ENCODE measurements at regions not wholly inside any gene's neighbourhood (a gene's known extent, or its start where the extent isn't known, plus 50 kb on each side); places are given as distances from the start of the nearest gene placed in this dataset.

GRCh38 chr15:29380466-29380865 lies 110.8 kb upstream of the NSMCE3 start:
- Mint-ChIP-seq H3K27me3 (peaks cover 8% of the 10 kb centered on the region), H3K36me3 (no peaks in the 10 kb centered on the region), H3K4me1 (ENCODE audit: unreplicated experiment) (peaks cover 12% of the 10 kb centered on the region), H3K4me3 (no peak overlapping the region), H3K27ac (no peak overlapping the region), H3K9me3 (no peaks in the 10 kb centered on the region)
- TF ChIP-seq CTCF (conservative IDR thresholded peaks at IDR 0.05): no peak
- no peak for DNase-seq (ENCODE audit: extremely low spot score, unreplicated experiment)

DNA sequence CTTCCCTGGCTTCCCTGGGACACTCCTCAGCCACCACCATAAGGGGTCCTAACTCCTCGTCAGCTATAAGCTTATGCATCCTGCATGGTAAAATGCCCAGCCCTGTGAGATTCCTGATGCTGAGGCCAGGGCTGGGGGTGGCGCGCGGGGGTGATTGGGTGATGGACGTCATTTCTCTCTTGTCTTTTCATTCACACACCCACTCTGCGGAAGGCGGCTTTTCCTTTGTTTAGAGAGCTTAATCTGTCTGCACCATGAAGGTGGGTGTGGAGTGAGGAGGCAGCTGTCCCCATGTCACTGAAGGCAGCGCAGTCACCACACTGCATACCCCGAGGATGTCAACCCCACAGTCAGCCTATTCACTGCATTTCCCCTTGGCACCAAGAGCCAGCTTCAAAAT lies 110.0 kb upstream of the NSMCE3 start:
- no peak for DNase-seq (ENCODE audit: extremely low spot score, unreplicated experiment)
- TF ChIP-seq CTCF (conservative IDR thresholded peaks at IDR 0.05): no peak
- peaks cover 7% of the 10 kb centered on the region for H3K27me3 Mint-ChIP-seq
- H3K36me3 Mint-ChIP-seq: no peaks in the 10 kb centered on the region
- peaks cover 6% of the 10 kb centered on the region for H3K4me1 Mint-ChIP-seq (ENCODE audit: unreplicated experiment)
- H3K9me3 Mint-ChIP-seq: no peaks in the 10 kb centered on the region
- no peak overlapping the region for H3K27ac Mint-ChIP-seq
- H3K4me3 Mint-ChIP-seq: no peak overlapping the region

- no peak for DNase-seq (ENCODE audit: extremely low spot score, unreplicated experiment)
- Mint-ChIP-seq H3K27ac (no peak overlapping the region), H3K4me3 (no peak overlapping the region), H3K9me3 (no peaks in the 10 kb centered on the region), H3K27me3 (peaks cover 9% of the 10 kb centered on the region), H3K36me3 (no peaks in the 10 kb centered on the region), H3K4me1 (ENCODE audit: unreplicated experiment) (peaks cover 6% of the 10 kb centered on the region)
- TF ChIP-seq CTCF (conservative IDR thresholded peaks at IDR 0.05): no peak
Observed at GRCh38 chr15:29377161-29377560, 107.5 kb upstream of the NSMCE3 start.

GRCh38 chr15:29376590-29376989 lies 107.0 kb upstream of the NSMCE3 start:
- Mint-ChIP-seq H3K4me1 (ENCODE audit: unreplicated experiment) (peaks cover 6% of the 10 kb centered on the region), H3K27me3 (peaks cover 9% of the 10 kb centered on the region), H3K9me3 (no peaks in the 10 kb centered on the region), H3K27ac (no peak overlapping the region), H3K36me3 (no peaks in the 10 kb centered on the region), H3K4me3 (no peak overlapping the region)
- DNase-seq (ENCODE audit: extremely low spot score, unreplicated experiment): no peak
- no peak for TF ChIP-seq CTCF (conservative IDR thresholded peaks at IDR 0.05)

DNA sequence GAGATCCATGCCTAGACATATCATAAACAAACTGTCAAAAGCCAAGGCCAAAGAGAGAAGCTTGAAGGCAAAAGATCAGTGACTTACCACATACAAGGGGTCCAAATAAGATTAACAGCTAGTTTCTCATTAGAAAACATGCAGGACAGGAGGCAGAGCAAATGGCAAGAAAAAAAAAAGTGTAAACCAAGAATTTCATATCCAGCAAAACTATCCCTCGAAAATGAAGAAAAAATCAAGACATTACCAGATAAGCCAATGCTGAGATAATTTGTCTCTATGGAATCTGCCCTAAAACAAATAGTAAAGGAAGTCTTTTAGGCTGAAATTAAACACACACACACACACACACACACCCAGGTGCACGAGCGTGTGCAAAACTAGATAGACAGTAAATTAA lies 99.6 kb upstream of the NSMCE3 start:
- peaks cover 6% of the 10 kb centered on the region for H3K9me3 Mint-ChIP-seq
- H3K4me3 Mint-ChIP-seq: no peak overlapping the region
- H3K27me3 Mint-ChIP-seq: peaks cover 5% of the 10 kb centered on the region
- no peaks in the 10 kb centered on the region for H3K4me1 Mint-ChIP-seq (ENCODE audit: unreplicated experiment)
- no peak for DNase-seq (ENCODE audit: extremely low spot score, unreplicated experiment)
- H3K27ac Mint-ChIP-seq: no peak overlapping the region
- no peak for TF ChIP-seq CTCF (conservative IDR thresholded peaks at IDR 0.05)
- peaks cover 4% of the 10 kb centered on the region for H3K36me3 Mint-ChIP-seq

DNA sequence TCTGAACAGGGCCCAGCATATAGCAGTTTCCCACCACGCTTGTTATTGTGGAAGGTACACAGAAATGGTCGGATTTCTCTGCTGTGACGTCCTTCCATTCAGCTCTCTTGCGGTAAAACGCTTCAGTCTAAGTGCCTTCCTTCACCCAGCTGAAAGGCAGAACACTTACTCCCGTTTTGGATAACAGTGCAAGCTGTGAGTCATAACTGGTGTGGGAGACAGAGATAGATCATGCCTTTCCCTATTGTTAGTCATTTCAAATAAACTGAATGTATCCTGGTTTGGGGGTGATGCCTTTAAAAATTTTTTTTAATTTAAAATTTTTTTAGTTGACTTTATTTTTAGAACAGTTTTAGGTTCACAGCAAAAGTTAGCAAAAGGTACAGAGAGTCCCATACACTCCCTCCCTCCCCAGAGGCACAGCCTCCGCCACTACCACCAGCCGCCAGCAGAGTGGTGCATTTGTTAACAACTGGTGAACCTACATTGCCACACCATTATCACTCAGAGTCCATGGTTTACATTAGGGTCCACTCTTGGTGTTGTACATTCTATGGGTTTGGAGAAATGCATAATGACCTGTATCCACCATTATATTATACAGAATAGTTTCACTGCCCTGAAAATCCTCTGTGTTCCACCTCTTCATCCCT lies 94.9 kb upstream of the NSMCE3 start:
- no peak for DNase-seq (ENCODE audit: extremely low spot score, unreplicated experiment)
- H3K4me3 Mint-ChIP-seq: no peak overlapping the region
- peaks cover 6% of the 10 kb centered on the region for H3K9me3 Mint-ChIP-seq
- no peak overlapping the region for H3K27ac Mint-ChIP-seq
- peaks cover 4% of the 10 kb centered on the region for H3K36me3 Mint-ChIP-seq
- TF ChIP-seq CTCF (conservative IDR thresholded peaks at IDR 0.05): peak; percentile 63
- H3K4me1 Mint-ChIP-seq (ENCODE audit: unreplicated experiment): peaks cover 3% of the 10 kb centered on the region
- H3K27me3 Mint-ChIP-seq: peaks cover 27% of the 10 kb centered on the region

Data from type B pancreatic cell (in vitro differentiated cells).